ENCODE measurements at regions not wholly inside any gene's neighbourhood (a gene's known extent, or its start where the extent isn't known, plus 50 kb on each side); places are given as distances from the start of the nearest gene placed in this dataset.

GRCh38 chr20:17841751-17842215 lies 126.8 kb downstream of the SNX5 start:
- no peak overlapping the region for H2AFZ ChIP-seq (ENCODE audit: low read depth, low read length)
- TF ChIP-seq EZH2 (IDR thresholded peaks at IDR 0.05; ENCODE audit: borderline replicate concordance, insufficient read depth, low read length, poor library complexity, severe bottlenecking) (no peak), POLR2AphosphoS5 (IDR thresholded peaks at IDR 0.05) (no peak), CTCF (IDR thresholded peaks at IDR 0.05; ENCODE audit: poor library complexity, severe bottlenecking) (no peak), MXI1 (conservative IDR thresholded peaks at IDR 0.05; ENCODE audit: poor library complexity, severe bottlenecking) (no peak), EP300 (conservative IDR thresholded peaks at IDR 0.05; ENCODE audit: poor library complexity, severe bottlenecking) (no peak), REST (IDR thresholded peaks at IDR 0.05; ENCODE audit: borderline replicate concordance) (no peak), TAF1 (IDR thresholded peaks at IDR 0.05; ENCODE audit: low read depth) (no peak), SMC3 (conservative IDR thresholded peaks at IDR 0.05; ENCODE audit: poor library complexity) (no peak), RAD21 (conservative IDR thresholded peaks at IDR 0.05) (no peak)
- no peak overlapping the region for H3K9ac ChIP-seq (ENCODE audit: low read length)
- H3F3A ChIP-seq (ENCODE audit: insufficient read depth, low read length, poor library complexity, severe bottlenecking) = no peaks in the 10 kb centered on the region
- H3K36me3 ChIP-seq (ENCODE audit: insufficient read depth, low read length) = no peaks in the 10 kb centered on the region
- no peaks in the 10 kb centered on the region for H3K9me3 ChIP-seq (ENCODE audit: low read length)
- H3K4me3 ChIP-seq (ENCODE audit: low read length) = no peak overlapping the region
- no peak overlapping the region for H3K4me2 ChIP-seq (ENCODE audit: low read length)
- H3K9me2 ChIP-seq (ENCODE audit: insufficient read depth, low read length) = no peaks in the 10 kb centered on the region
- no peaks in the 10 kb centered on the region for H3K79me2 ChIP-seq (replicated peaks; ENCODE audit: insufficient read depth, low read length)
- H3K27ac ChIP-seq (ENCODE audit: low read length) = no peak overlapping the region
- H4K20me1 ChIP-seq (ENCODE audit: insufficient read depth) = no peaks in the 10 kb centered on the region
- H3K27me3 ChIP-seq (ENCODE audit: insufficient read depth, low read depth, low read length) = no peaks in the 10 kb centered on the region

- Histone ChIP-seq H3K4me3 (ENCODE audit: low read length) (no peak overlapping the region), H3K79me2 (replicated peaks; ENCODE audit: insufficient read depth, low read length) (no peaks in the 10 kb centered on the region), H3K36me3 (ENCODE audit: insufficient read depth, low read length) (no peaks in the 10 kb centered on the region), H3K9me3 (ENCODE audit: low read length) (no peaks in the 10 kb centered on the region), H3K9ac (ENCODE audit: low read length) (no peak overlapping the region), H2AFZ (ENCODE audit: low read depth, low read length) (no peak overlapping the region), H3K27ac (ENCODE audit: low read length) (no peak overlapping the region), H3K4me2 (ENCODE audit: low read length) (no peak overlapping the region), H3K9me2 (ENCODE audit: insufficient read depth, low read length) (no peaks in the 10 kb centered on the region), H4K20me1 (ENCODE audit: insufficient read depth) (no peaks in the 10 kb centered on the region), H3K27me3 (ENCODE audit: insufficient read depth, low read depth, low read length) (no peaks in the 10 kb centered on the region), H3F3A (ENCODE audit: insufficient read depth, low read length, poor library complexity, severe bottlenecking) (no peaks in the 10 kb centered on the region)
- TF ChIP-seq TAF1 (IDR thresholded peaks at IDR 0.05; ENCODE audit: low read depth) (no peak), POLR2AphosphoS5 (IDR thresholded peaks at IDR 0.05) (no peak), CTCF (IDR thresholded peaks at IDR 0.05; ENCODE audit: poor library complexity, severe bottlenecking) (no peak), EP300 (conservative IDR thresholded peaks at IDR 0.05; ENCODE audit: poor library complexity, severe bottlenecking) (no peak), SMC3 (conservative IDR thresholded peaks at IDR 0.05; ENCODE audit: poor library complexity) (no peak), MXI1 (conservative IDR thresholded peaks at IDR 0.05; ENCODE audit: poor library complexity, severe bottlenecking) (no peak), EZH2 (IDR thresholded peaks at IDR 0.05; ENCODE audit: borderline replicate concordance, insufficient read depth, low read length, poor library complexity, severe bottlenecking) (no peak), REST (IDR thresholded peaks at IDR 0.05; ENCODE audit: borderline replicate concordance) (no peak), RAD21 (conservative IDR thresholded peaks at IDR 0.05) (no peak)
Observed at GRCh38 chr20:17840423-17840822, 128.2 kb downstream of the SNX5 start.

Data from neural cell (in vitro differentiated cells).